HG03196 (cell line): ENCODE measurements at regions not wholly inside any gene's neighbourhood (a gene's known extent, or its start where the extent isn't known, plus 50 kb on each side); places are given as distances from the start of the nearest gene placed in this dataset.
A peak's percentile ranks its signal among the peaks of the same experiment; 100 is the strongest.

Experiments used
- ATAC-seq: cut with Tn5 transposase; IDR thresholded peaks from one replicate; pipeline ENCODE4 v1.9.1; 2021; ENCODE audit not compliant: unreplicated experiment

GRCh38 chr4:138085736-138086305, 156.3 kb downstream of the SLC7A11 start:
- no peak for ATAC-seq

GRCh38 chr4:138078751-138079520, 163.2 kb downstream of the SLC7A11 start:
- no peak for ATAC-seq

- ATAC-seq = no peak
Measured at GRCh38 chr4:138078253-138078652, 163.9 kb downstream of the SLC7A11 start.

GRCh38 chr4:138076561-138076960, 165.6 kb downstream of the SLC7A11 start:
- ATAC-seq = no peak

GRCh38 chr4:138070816-138071215, 171.3 kb downstream of the SLC7A11 start:
- ATAC-seq = no peak

- ATAC-seq = no peak
Measured at GRCh38 chr4:138063581-138063980, 178.6 kb downstream of the SLC7A11 start.

GRCh38 chr4:138062929-138063328, 179.2 kb downstream of the SLC7A11 start:
- no peak for ATAC-seq

GRCh38 chr4:138056541-138056940, 185.6 kb downstream of the SLC7A11 start:
- no peak for ATAC-seq

GRCh38 chr4:138055890-138056289, 186.3 kb downstream of the SLC7A11 start:
- ATAC-seq = no peak

- ATAC-seq = no peak
Measured at GRCh38 chr4:138053641-138054301, 188.4 kb downstream of the SLC7A11 start.

- ATAC-seq = no peak
Measured at GRCh38 chr4:138052806-138053632, 189.1 kb downstream of the SLC7A11 start.

GRCh38 chr4:138051157-138051556, 191.0 kb downstream of the SLC7A11 start:
- no peak for ATAC-seq

GRCh38 chr4:138050601-138051000, 191.5 kb downstream of the SLC7A11 start:
- no peak for ATAC-seq

GRCh38 chr4:138049355-138049754, 192.8 kb downstream of the SLC7A11 start:
- ATAC-seq = no peak

- ATAC-seq = no peak
Measured at GRCh38 chr4:138047290-138047689, 194.9 kb downstream of the SLC7A11 start.

- ATAC-seq = no peak
Measured at GRCh38 chr4:138045036-138045435, 197.1 kb downstream of the SLC7A11 start.

GRCh38 chr4:138039010-138039409, 203.1 kb downstream of the SLC7A11 start:
- ATAC-seq = no peak

GRCh38 chr4:138037696-138038095, 204.5 kb downstream of the SLC7A11 start:
- ATAC-seq = no peak

GRCh38 chr4:138035781-138036258, 206.3 kb downstream of the SLC7A11 start:
- peak; percentile 100 for ATAC-seq

- ATAC-seq = no peak
Measured at GRCh38 chr4:138034871-138035270, 207.3 kb downstream of the SLC7A11 start.

GRCh38 chr4:138032222-138032621, 209.9 kb downstream of the SLC7A11 start:
- no peak for ATAC-seq
